KMS-11 (cell line): ENCODE measurements at regions not wholly inside any gene's neighbourhood (a gene's known extent, or its start where the extent isn't known, plus 50 kb on each side); places are given as distances from the start of the nearest gene placed in this dataset.
"Not testable (repeated sequence)": the region's sequence is repeated elsewhere in the genome, so short reads cannot be mapped to it uniquely, and the experiment has no call there.

Experiments
- H2AFZ ChIP-seq: fragments of 200-600 bp; sonication (generic); 2 replicates; pipeline ENCODE4 v1.6.1; 2016; ENCODE audit warnings: antibody characterized with exemption, mixed run types, low read depth
- H3K27ac ChIP-seq: fragments of 200-600 bp; sonication (generic); 2 replicates; pipeline ENCODE4 v1.6.1; 2016; ENCODE audit warnings: mild to moderate bottlenecking, mixed run types
- H3K27me3 ChIP-seq: fragments of 200-600 bp; sonication (generic); 2 replicates; pipeline ENCODE4 v1.6.1; 2017; ENCODE audit warnings: mild to moderate bottlenecking, low read depth, mixed run types, moderate library complexity; ENCODE audit not compliant: insufficient read depth
- H3K36me3 ChIP-seq: fragments of 200-600 bp; sonication (generic); 2 replicates; pipeline ENCODE4 v1.6.1; 2017; ENCODE audit warnings: mild to moderate bottlenecking, mixed run types; ENCODE audit not compliant: insufficient read depth
- H3K4me1 ChIP-seq: fragments of 200-600 bp; sonication (generic); 2 replicates; pipeline ENCODE4 v1.6.1; 2016; ENCODE audit warnings: mild to moderate bottlenecking, low read depth, mixed run types; ENCODE audit not compliant: poor library complexity, severe bottlenecking
- H3K4me2 ChIP-seq: fragments of 200-600 bp; sonication (generic); 2 replicates; pipeline ENCODE4 v1.7.0; 2016; ENCODE audit warnings: mild to moderate bottlenecking, mixed run types
- H3K4me3 ChIP-seq: fragments of 200-600 bp; sonication (generic); IDR thresholded peaks from 2 replicates; pipeline ENCODE4 v1.6.1; 2017; ENCODE audit warnings: low read depth, low read length, mixed read lengths; ENCODE audit not compliant: insufficient read depth
- H3K79me2 ChIP-seq: fragments of 200-600 bp; sonication (generic); 2 replicates; pipeline ENCODE4 v1.6.1; 2016; ENCODE audit warnings: low read depth, mixed run types; ENCODE audit not compliant: insufficient read depth
- H3K9ac ChIP-seq: fragments of 200-600 bp; sonication (generic); 2 replicates; pipeline ENCODE4 v1.6.1; 2016; ENCODE audit warnings: mild to moderate bottlenecking, mixed run types
- H4K20me1 ChIP-seq: fragments of 200-600 bp; sonication (generic); 2 replicates; pipeline ENCODE4 v1.6.1; 2016; ENCODE audit warnings: mild to moderate bottlenecking, mixed run types; ENCODE audit not compliant: insufficient read depth
- TF ChIP-seq, protein P1 (sequence below): fragments of 200-600 bp; sonication (generic); conservative IDR thresholded peaks from 2 replicates; pipeline ENCODE4 v1.6.1; 2017; ENCODE audit warnings: low read depth, mild to moderate bottlenecking, antibody characterized with exemption, low read length, moderate library complexity, mixed read lengths

DNA sequence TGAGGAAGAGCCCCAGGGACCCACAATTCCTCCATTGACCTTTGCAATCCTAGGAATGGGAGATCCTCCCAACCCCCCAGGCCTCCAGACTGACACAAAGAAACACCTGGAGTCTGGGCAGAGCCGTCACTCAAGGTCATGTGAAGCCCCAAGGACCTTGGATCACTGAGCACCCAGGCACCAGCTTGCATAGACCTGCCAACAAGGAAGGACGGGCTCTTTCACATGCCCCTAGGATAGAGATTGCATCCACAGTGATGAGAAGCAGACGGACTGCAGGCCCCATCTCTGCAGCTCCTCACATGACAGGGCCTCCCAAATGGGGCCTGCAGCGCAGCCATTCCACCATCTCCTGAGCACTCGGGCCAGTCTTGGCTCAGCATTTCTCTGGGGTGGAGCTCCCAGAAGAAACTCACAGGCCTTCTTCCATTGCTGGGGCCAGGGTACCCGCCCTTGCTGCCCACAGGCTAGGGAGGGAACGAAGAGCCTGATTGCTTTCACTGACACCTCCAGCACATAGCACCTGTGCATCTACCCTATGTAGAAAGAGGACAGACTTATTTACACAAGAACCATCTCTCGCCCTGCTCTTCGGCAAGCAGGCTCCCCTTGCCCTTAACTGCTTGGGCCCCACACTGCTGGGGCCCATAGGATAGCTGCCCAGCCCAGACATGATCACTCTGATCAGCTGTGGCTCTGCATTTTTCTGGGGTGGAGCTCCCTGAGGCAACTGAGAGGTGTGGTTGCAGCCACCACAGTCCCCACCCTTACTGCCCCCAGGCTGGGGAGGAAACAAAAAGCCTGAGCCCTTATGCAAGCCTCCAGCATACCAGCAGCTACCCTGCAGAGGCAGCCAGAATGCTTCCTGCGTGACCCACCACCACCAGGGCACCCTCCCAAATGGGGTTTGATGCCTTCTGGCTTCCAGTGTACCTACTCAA, 185.7 kb upstream of the ZCCHC13 start:
- Histone ChIP-seq H3K27ac (no peak overlapping the region), H3K4me1 (no peaks in the 10 kb centered on the region)

DNA sequence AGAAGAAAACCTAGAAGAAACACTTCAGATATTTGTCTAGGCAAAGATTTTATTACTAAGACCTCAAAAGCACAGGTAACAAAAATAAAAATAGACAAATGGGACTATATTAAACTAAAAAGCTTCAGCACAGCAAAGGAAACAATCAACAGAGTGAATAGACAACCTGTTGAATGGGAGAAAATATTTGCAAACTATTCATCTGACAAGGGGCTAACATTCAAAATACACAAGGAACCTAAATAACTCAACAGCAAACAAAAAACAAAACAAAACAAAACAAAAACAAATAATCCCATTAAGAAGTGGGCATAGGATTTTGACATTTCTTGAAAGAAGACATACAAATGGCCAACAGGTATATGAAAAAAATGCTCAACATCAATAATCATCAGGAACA, 192.7 kb upstream of the ZCCHC13 start:
- no peak overlapping the region for H3K4me3 ChIP-seq
- H4K20me1 ChIP-seq = no peaks in the 10 kb centered on the region
- no peak overlapping the region for H3K27ac ChIP-seq
- H3K4me1 ChIP-seq = no peaks in the 10 kb centered on the region
- H3K36me3 ChIP-seq = no peaks in the 10 kb centered on the region
- no peak overlapping the region for H3K9ac ChIP-seq
- TF ChIP-seq, protein P1, sequence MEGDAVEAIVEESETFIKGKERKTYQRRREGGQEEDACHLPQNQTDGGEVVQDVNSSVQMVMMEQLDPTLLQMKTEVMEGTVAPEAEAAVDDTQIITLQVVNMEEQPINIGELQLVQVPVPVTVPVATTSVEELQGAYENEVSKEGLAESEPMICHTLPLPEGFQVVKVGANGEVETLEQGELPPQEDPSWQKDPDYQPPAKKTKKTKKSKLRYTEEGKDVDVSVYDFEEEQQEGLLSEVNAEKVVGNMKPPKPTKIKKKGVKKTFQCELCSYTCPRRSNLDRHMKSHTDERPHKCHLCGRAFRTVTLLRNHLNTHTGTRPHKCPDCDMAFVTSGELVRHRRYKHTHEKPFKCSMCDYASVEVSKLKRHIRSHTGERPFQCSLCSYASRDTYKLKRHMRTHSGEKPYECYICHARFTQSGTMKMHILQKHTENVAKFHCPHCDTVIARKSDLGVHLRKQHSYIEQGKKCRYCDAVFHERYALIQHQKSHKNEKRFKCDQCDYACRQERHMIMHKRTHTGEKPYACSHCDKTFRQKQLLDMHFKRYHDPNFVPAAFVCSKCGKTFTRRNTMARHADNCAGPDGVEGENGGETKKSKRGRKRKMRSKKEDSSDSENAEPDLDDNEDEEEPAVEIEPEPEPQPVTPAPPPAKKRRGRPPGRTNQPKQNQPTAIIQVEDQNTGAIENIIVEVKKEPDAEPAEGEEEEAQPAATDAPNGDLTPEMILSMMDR = no peak
- H2AFZ ChIP-seq = no peak overlapping the region
- H3K4me2 ChIP-seq = no peak overlapping the region
- H3K27me3 ChIP-seq = no peaks in the 10 kb centered on the region
- no peaks in the 10 kb centered on the region for H3K79me2 ChIP-seq

More for the DNA sequence above, 185.7 kb upstream of the ZCCHC13 start:
- no peak overlapping the region for H3K4me2 ChIP-seq
- no peaks in the 10 kb centered on the region for H3K36me3 ChIP-seq
- TF ChIP-seq, protein P1 = no peak
- no peak overlapping the region for H2AFZ ChIP-seq
- H3K4me3 ChIP-seq = no peak overlapping the region
- no peaks in the 10 kb centered on the region for H3K27me3 ChIP-seq
- H4K20me1 ChIP-seq = no peaks in the 10 kb centered on the region
- H3K9ac ChIP-seq = no peak overlapping the region
- H3K79me2 ChIP-seq = no peaks in the 10 kb centered on the region

DNA sequence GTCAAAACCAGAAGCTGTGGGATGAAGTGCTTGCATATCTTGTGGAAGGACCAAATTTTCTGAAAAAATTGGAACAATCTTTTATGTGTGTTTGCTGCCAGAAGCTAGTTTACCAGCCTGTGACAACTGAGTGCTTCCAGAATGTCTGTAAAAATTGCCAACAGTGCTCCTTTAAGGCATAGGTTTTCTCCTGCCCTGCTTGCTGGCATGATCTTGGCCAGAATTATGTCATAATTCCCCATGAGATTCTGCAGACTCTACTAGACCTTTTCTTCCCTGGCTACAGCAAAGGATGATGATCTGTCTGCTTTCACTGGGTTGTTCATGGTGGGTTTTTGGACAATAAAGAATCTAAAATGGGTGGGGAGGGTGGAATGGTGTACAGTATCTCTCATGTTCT, 196.3 kb upstream of the ZCCHC13 start:
- TF ChIP-seq, protein P1 = no peak

DNA sequence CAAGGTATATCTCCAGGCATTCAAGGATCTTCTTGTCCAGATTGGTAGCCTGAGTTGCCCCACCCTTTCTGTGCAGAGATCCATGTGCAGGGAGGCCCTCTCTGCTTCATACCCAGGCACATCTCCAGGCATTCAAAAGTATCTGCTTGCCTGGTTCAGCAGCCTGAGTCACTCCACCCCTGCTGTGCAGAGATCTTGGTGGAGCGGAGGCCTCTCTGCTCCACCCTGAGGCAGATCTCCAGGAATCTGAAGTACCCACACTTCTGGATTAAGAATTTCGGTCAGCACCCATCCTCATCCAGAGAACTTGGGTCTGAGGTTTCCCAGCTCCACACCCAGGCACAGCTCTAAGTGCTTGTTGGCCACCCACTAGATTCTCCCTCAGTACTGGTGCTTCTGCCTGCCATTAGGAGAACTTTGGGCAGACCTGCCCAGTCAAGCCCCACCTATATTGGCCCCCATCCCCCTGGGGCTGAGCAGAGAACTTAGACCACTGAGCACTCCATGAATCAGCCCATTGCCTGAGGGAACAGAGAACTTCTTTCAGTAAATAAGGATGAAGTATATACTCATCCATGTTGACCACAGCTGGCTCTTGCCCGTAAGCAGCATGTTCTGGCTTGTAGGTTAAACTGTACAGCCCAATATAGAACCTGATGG, 199.5 kb upstream of the ZCCHC13 start:
- Histone ChIP-seq H3K4me3 (no peak overlapping the region), H3K4me2 (no peak overlapping the region), H2AFZ (no peak overlapping the region), H3K27ac (no peak overlapping the region), H3K27me3 (no peaks in the 10 kb centered on the region), H3K4me1 (no peaks in the 10 kb centered on the region), H3K79me2 (no peaks in the 10 kb centered on the region), H4K20me1 (no peaks in the 10 kb centered on the region), H3K36me3 (no peaks in the 10 kb centered on the region), H3K9ac (no peak overlapping the region)
- TF ChIP-seq, protein P1 = no peak

More for the DNA sequence above, 196.3 kb upstream of the ZCCHC13 start:
- Histone ChIP-seq H4K20me1 (no peaks in the 10 kb centered on the region), H3K79me2 (no peaks in the 10 kb centered on the region), H3K36me3 (no peaks in the 10 kb centered on the region), H3K4me1 (no peaks in the 10 kb centered on the region), H3K27me3 (no peaks in the 10 kb centered on the region), H3K9ac (no peak overlapping the region), H3K4me2 (no peak overlapping the region), H2AFZ (no peak overlapping the region), H3K27ac (no peak overlapping the region), H3K4me3 (no peak overlapping the region)

DNA sequence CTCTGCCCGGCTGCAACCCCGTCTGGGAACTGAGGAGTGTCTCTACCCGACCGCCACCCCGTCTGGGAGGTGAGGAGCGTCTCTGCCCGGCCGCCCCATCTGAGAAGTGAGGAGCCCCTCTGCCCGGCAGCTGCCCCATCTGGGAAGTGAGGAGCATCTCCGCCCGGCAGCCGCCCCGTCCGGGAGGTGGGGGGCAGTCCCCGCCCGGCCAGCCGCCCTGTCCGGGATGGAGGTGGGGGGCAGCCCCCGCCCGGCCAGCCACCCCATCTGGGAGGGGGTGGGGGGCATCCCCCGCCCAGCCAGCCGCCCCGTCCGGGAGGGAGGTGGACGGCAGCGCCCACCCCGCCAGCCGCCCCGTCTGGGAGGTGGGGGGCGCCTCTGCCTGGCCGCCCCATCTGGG, 205.6 kb upstream of the ZCCHC13 start:
- H3K27me3 ChIP-seq, H3K36me3 ChIP-seq, H3K79me2 ChIP-seq, H3K4me1 ChIP-seq, H3K27ac ChIP-seq, H3K4me3 ChIP-seq, H3K4me2 ChIP-seq, H3K9ac ChIP-seq, H4K20me1 ChIP-seq, H2AFZ ChIP-seq: not testable (repeated sequence)
